ENCODE measurements at regions not wholly inside any gene's neighbourhood (a gene's known extent, or its start where the extent isn't known, plus 50 kb on each side); places are given as distances from the start of the nearest gene placed in this dataset.

DNA sequence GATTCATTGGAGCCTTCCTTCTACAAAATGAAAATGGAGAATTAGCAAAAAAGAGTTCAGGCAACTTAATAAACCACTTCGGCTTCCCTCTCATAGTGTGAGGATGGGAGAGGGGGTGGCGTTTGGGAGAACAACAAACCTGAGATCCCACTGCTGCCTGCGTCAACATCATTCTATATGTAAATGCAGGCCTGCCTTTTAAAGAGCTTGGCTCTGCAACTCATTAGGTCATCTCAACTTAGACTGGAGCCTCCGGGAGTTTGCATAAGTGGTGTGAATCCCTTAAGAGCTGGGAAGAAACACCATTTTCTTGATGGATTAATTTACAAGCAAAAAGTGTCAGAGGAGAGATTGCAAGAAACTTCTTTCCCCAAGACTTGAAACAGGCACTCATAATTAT is 127.6 kb upstream of the DAB1 start:
- ChIA-PET CTCF (no interaction called here), SMC1A (ENCODE audit: uncharacterized antibody, unreplicated experiment) (no interaction called here), RAD21 (ENCODE audit: unreplicated experiment) (no interaction called here), POLR2A (no interaction called here)
- Histone ChIP-seq H3K4me3 (no peak overlapping the region), H3K9me3 (replicated peaks; ENCODE audit: control insufficient read depth, insufficient read depth, low read length) (no peaks in the 10 kb centered on the region), H3K9ac (ENCODE audit: control insufficient read depth, insufficient read depth, low read length) (no peak overlapping the region), H3K79me2 (ENCODE audit: control insufficient read depth, insufficient read depth, low read length) (no peaks in the 10 kb centered on the region), H3K36me3 (ENCODE audit: control insufficient read depth in 2 of 2, insufficient read depth in 2 of 2, low read length in 1 of 2) (no peaks in the 10 kb centered on the region), H3K4me1 (ENCODE audit: control insufficient read depth, insufficient read depth, low read length) (no peaks in the 10 kb centered on the region), H4K20me1 (ENCODE audit: control insufficient read depth, insufficient read depth) (no peaks in the 10 kb centered on the region), H3K27ac (ENCODE audit: control insufficient read depth, insufficient read depth) (no peak overlapping the region), H3K4me2 (ENCODE audit: control insufficient read depth, insufficient read depth) (no peak overlapping the region), H3K27me3 (replicated peaks in 1 of 2; ENCODE audit: control insufficient read depth in 2 of 2, insufficient read depth in 2 of 2, low read length in 1 of 2) (no peaks in the 10 kb centered on the region), H2AFZ (ENCODE audit: control insufficient read depth, low read depth, low read length) (no peak overlapping the region)
- in situ Hi-C loops (cut with MboI) (no loop called here), intact Hi-C loops (cut with micrococcal nuclease; ENCODE audit: unreplicated experiment) (no loop called here)
- no peak for ATAC-seq
- BruUV-seq (replicated peaks) = no TSS peak
- no peak for DNase-seq (ENCODE audit: low read depth, low spot score)
- TF ChIP-seq SREBF2 (IDR thresholded peaks at IDR 0.05; ENCODE audit: low read length) (no peak), CHD4 (IDR thresholded peaks at IDR 0.05) (no peak), EGR1 (IDR thresholded peaks at IDR 0.05; ENCODE audit: borderline replicate concordance in 1 of 2, low read depth in 2 of 2, low read length in 2 of 2) (no peak), NR2C2 (IDR thresholded peaks at IDR 0.05; ENCODE audit: borderline replicate concordance, control insufficient read depth, insufficient read length, low read depth) (no peak), ZNF622 (IDR thresholded peaks at IDR 0.05) (no peak), MXI1 (IDR thresholded peaks at IDR 0.05; ENCODE audit: low read depth, low read length) (no peak), CEBPB (IDR thresholded peaks at IDR 0.05; ENCODE audit: borderline replicate concordance in 1 of 2, low read depth in 2 of 2, low read length in 2 of 2) (no peak), ZBED1 (IDR thresholded peaks at IDR 0.05; ENCODE audit: borderline replicate concordance) (no peak), RBBP5 (conservative IDR thresholded peaks at IDR 0.05) (no peak), EED (IDR thresholded peaks at IDR 0.05; ENCODE audit: low read depth) (no peak), E2F4 (IDR thresholded peaks at IDR 0.05; ENCODE audit: low read depth, low read length) (no peak), CHD1 (IDR thresholded peaks at IDR 0.05; ENCODE audit: low read depth, low read length) (no peak), SMAD1 (IDR thresholded peaks at IDR 0.05; ENCODE audit: low read depth, partially characterized antibody) (no peak), PAX8 (IDR thresholded peaks at IDR 0.05) (no peak), CTCF (IDR thresholded peaks at IDR 0.05 in 2 of 3, conservative IDR thresholded peaks at IDR 0.05 in 1 of 3; ENCODE audit: control insufficient read depth in 2 of 3, extremely low read depth in 1 of 3, insufficient read depth in 1 of 3, low read depth in 3 of 3, low read length in 3 of 3) (no peak), SMC3 (IDR thresholded peaks at IDR 0.05; ENCODE audit: borderline replicate concordance, low read length) (no peak), KLF5 (IDR thresholded peaks at IDR 0.05; ENCODE audit: partially characterized antibody) (no peak), LARP7 (IDR thresholded peaks at IDR 0.05) (no peak)
- TF ChIP-seq, protein P1, sequence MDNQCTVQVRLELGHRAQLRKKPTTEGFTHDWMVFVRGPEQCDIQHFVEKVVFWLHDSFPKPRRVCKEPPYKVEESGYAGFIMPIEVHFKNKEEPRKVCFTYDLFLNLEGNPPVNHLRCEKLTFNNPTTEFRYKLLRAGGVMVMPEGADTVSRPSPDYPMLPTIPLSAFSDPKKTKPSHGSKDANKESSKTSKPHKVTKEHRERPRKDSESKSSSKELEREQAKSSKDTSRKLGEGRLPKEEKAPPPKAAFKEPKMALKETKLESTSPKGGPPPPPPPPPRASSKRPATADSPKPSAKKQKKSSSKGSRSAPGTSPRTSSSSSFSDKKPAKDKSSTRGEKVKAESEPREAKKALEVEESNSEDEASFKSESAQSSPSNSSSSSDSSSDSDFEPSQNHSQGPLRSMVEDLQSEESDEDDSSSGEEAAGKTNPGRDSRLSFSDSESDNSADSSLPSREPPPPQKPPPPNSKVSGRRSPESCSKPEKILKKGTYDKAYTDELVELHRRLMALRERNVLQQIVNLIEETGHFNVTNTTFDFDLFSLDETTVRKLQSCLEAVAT (IDR thresholded peaks at IDR 0.05) = no peak
- TF ChIP-seq, protein P2, sequence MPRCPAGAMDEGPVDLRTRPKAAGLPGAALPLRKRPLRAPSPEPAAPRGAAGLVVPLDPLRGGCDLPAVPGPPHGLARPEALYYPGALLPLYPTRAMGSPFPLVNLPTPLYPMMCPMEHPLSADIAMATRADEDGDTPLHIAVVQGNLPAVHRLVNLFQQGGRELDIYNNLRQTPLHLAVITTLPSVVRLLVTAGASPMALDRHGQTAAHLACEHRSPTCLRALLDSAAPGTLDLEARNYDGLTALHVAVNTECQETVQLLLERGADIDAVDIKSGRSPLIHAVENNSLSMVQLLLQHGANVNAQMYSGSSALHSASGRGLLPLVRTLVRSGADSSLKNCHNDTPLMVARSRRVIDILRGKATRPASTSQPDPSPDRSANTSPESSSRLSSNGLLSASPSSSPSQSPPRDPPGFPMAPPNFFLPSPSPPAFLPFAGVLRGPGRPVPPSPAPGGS (IDR thresholded peaks at IDR 0.05; ENCODE audit: borderline replicate concordance, insufficient read depth, low read depth, low read length, poor library complexity, severe bottlenecking) = no peak
- 23% methylated on average over 4 of the region's 4 CpGs for WGBS (ENCODE audit: insufficient coverage, insufficient replicate concordance, low lambda C conversion rate, missing lambda C conversion rate)
- no peak for FAIRE-seq

Measured in GM12878 (cell line).